GM23248 (cell line): ENCODE measurements at regions not wholly inside any gene's neighbourhood (a gene's known extent, or its start where the extent isn't known, plus 50 kb on each side); places are given as distances from the start of the nearest gene placed in this dataset.

ENCODE experiments used
- DNase-seq: peaks from one replicate; pipeline ENCODE4 v3.0.0-alpha.2; 2015
- H2AFZ ChIP-seq: fragments of 200-600 bp; sonication (generic); 2 replicates; pipeline ENCODE4 v1.6.1; 2016; ENCODE audit warnings: antibody characterized with exemption
- H3F3A ChIP-seq: fragments of 200-600 bp; sonication (generic); 2 replicates; pipeline ENCODE4 v1.6.1; 2016; ENCODE audit warnings: mild to moderate bottlenecking, antibody characterized with exemption, mixed run types; ENCODE audit not compliant: insufficient read depth
- H3K27ac ChIP-seq: fragments of 200-600 bp; sonication (generic); 2 replicates; pipeline ENCODE4 v1.5.1; 2016; ENCODE audit warnings: mild to moderate bottlenecking
- H3K27me3 ChIP-seq: fragments of 200-600 bp; sonication (generic); replicated peaks from 2 replicates; pipeline ENCODE4 v1.6.1; 2016; ENCODE audit warnings: mild to moderate bottlenecking; ENCODE audit not compliant: insufficient read depth
- H3K36me3 ChIP-seq: fragments of 200-600 bp; sonication (generic); 2 replicates; pipeline ENCODE4 v1.6.1; 2016; ENCODE audit warnings: low read depth, mild to moderate bottlenecking
- H3K4me1 ChIP-seq: fragments of 200-600 bp; sonication (generic); 2 replicates; pipeline ENCODE4 v1.6.1; 2016; ENCODE audit warnings: mild to moderate bottlenecking; ENCODE audit not compliant: insufficient read depth
- H3K4me2 ChIP-seq: fragments of 200-600 bp; sonication (generic); one replicate; pipeline ENCODE4 v1.6.1; 2016; ENCODE audit warnings: mild to moderate bottlenecking; ENCODE audit not compliant: unreplicated experiment
- H3K4me3 ChIP-seq: fragments of 200-600 bp; sonication (generic); 2 replicates; pipeline ENCODE4 v1.5.1; 2016; ENCODE audit warnings: mild to moderate bottlenecking
- H3K79me2 ChIP-seq: fragments of 200-600 bp; sonication (generic); 2 replicates; pipeline ENCODE4 v1.6.1; 2016; ENCODE audit warnings: mild to moderate bottlenecking; ENCODE audit not compliant: insufficient read depth
- H3K9ac ChIP-seq: fragments of 200-600 bp; sonication (generic); 2 replicates; pipeline ENCODE4 v1.6.1; 2016; ENCODE audit warnings: mild to moderate bottlenecking
- H3K9me2 ChIP-seq: fragments of 200-600 bp; sonication (generic); 2 replicates; pipeline ENCODE4 v1.6.1; 2016; ENCODE audit warnings: mixed run types, mild to moderate bottlenecking, moderate library complexity; ENCODE audit not compliant: insufficient read depth
- H3K9me3 ChIP-seq: fragments of 200-600 bp; sonication (generic); one replicate; pipeline ENCODE4 v1.6.1; 2017; ENCODE audit warnings: low read depth
- H4K20me1 ChIP-seq: fragments of 200-600 bp; sonication (generic); 2 replicates; pipeline ENCODE4 v1.6.0; 2016; ENCODE audit not compliant: insufficient read depth
- EZH2 ChIP-seq: fragments of 200-600 bp; sonication (generic); IDR thresholded peaks from 2 replicates; pipeline ENCODE4 v1.6.1; 2018; ENCODE audit warnings: antibody characterized with exemption, mild to moderate bottlenecking; ENCODE audit not compliant: insufficient read depth, poor library complexity, severe bottlenecking
- EZH2phosphoT487 ChIP-seq: fragments of 200-600 bp; sonication (generic); IDR thresholded peaks from 2 replicates; pipeline ENCODE4 v1.6.1; 2018; ENCODE audit warnings: antibody characterized with exemption, moderate library complexity, mild to moderate bottlenecking, low read depth; ENCODE audit not compliant: insufficient read depth
- WGBS, 2 experiments: methylation state at CpG; one replicate each; pipeline ENCODE4 v1.1.6; 2015 to 2017; ENCODE audit warnings: low lambda C conversion rate in 2 of 2, low coverage in 1 of 2; ENCODE audit errors: missing lambda C conversion rate in 2 of 2; 5-methylcytosine and 5-hydroxymethylcytosine counted together
- in situ Hi-C: fragments of 300-500 bp; cut with MboI; formaldehyde crosslinking; loops from 2 replicates; pipeline ENCODE4 v1.15.0; 2020

DNA sequence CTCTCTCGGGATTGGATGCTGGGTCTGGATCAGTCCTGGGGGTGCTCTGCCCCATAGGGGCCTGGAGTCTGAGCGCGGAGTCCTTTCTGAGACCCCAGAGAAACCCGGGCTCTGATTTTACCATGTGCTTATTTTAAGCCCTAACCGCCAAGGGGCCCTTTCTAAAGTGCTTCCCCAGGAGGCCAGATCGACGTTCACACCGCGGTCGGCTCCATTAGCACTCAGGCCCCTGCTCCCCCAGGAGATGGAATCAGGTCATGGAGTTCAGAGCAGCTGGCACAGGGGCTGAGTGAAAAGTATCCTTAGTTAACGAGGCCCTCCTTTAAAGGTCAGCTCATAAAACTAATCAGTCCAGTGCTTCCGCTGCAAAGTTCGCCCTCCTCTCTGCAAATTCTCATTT lies 159.4 kb upstream of the COBL start:
- 60 to 61% methylated on average over 12 to 13 of the region's 13 CpGs for WGBS, 2 experiments
- no peaks in the 10 kb centered on the region for H3K79me2 ChIP-seq

DNA sequence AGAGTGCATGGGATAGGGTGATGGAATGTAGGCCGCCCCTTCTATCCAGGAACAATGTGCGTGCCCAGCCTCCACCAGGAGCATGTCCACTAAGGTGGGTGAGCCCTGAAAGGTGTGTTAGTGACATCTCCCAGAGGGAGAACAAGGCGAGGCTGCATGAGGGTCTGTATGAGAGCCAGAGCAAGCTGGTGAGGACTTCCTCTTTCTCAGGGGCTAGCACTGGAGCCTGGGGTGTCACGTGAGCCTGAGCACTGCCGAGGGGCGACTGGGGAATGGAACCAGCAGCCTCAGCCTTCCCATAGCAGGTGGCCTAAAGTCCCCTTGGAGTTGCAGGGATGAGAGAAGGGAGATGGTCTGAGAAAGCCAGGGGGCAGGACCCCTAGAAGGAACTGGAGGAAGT lies 156.3 kb upstream of the COBL start:
- WGBS, 2 experiments = 6 to 15% methylated on average over 5 to 6 of the region's 6 CpGs
- Histone ChIP-seq H3K36me3 (no peaks in the 10 kb centered on the region), H3K27ac (no peak overlapping the region), H2AFZ (no peak overlapping the region), H4K20me1 (no peaks in the 10 kb centered on the region), H3K4me3 (no peak overlapping the region), H3K9ac (no peak overlapping the region), H3K79me2 (no peaks in the 10 kb centered on the region), H3K9me3 (no peaks in the 10 kb centered on the region), H3K4me1 (no peaks in the 10 kb centered on the region), H3K4me2 (no peak overlapping the region), H3K9me2 (no peaks in the 10 kb centered on the region), H3K27me3 (no peaks in the 10 kb centered on the region), H3F3A (no peaks in the 10 kb centered on the region)
- TF ChIP-seq EZH2 (no peak), EZH2phosphoT487 (no peak)
- DNase-seq = no peak
- in situ Hi-C loops = no loop called here

More for the DNA sequence above, 159.4 kb upstream of the COBL start:
- Histone ChIP-seq H3K36me3 (no peaks in the 10 kb centered on the region), H3K4me3 (no peak overlapping the region), H3K27ac (no peak overlapping the region), H2AFZ (no peak overlapping the region), H3K4me1 (no peaks in the 10 kb centered on the region), H4K20me1 (no peaks in the 10 kb centered on the region), H3K4me2 (no peak overlapping the region), H3K27me3 (no peaks in the 10 kb centered on the region), H3K9me2 (no peaks in the 10 kb centered on the region), H3K9me3 (no peaks in the 10 kb centered on the region), H3F3A (no peaks in the 10 kb centered on the region), H3K9ac (no peak overlapping the region)
- no peak for TF ChIP-seq EZH2phosphoT487
- TF ChIP-seq EZH2 = no peak
- in situ Hi-C loops = no loop called here
- no peak for DNase-seq

DNA sequence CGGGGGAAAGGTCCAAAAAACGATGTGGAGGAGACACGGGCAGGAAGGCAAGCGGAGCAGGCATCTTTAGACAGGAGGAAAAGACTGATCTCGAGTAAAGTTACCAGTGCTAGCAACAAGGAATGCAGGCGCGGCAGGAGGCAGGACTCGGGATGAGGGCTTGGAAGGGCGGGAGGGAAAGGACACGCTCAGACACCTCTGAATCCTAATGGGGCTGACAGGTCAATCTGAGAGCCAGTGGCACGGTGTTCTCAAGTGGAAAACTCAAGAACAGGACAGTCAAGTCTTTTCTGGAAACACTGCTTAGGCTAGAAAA lies 155.3 kb upstream of the COBL start:
- Histone ChIP-seq H4K20me1 (no peaks in the 10 kb centered on the region), H2AFZ (no peak overlapping the region), H3F3A (no peaks in the 10 kb centered on the region), H3K36me3 (no peaks in the 10 kb centered on the region), H3K9ac (no peak overlapping the region), H3K27ac (no peak overlapping the region), H3K9me2 (no peaks in the 10 kb centered on the region), H3K9me3 (no peaks in the 10 kb centered on the region), H3K4me3 (no peak overlapping the region), H3K4me2 (no peak overlapping the region), H3K4me1 (no peaks in the 10 kb centered on the region), H3K27me3 (no peaks in the 10 kb centered on the region), H3K79me2 (no peaks in the 10 kb centered on the region)
- in situ Hi-C loops = no loop called here
- TF ChIP-seq EZH2phosphoT487 (no peak), EZH2 (no peak)
- no peak for DNase-seq
- WGBS, 2 experiments = 2 to 6% methylated on average over 11 of the region's 11 CpGs

DNA sequence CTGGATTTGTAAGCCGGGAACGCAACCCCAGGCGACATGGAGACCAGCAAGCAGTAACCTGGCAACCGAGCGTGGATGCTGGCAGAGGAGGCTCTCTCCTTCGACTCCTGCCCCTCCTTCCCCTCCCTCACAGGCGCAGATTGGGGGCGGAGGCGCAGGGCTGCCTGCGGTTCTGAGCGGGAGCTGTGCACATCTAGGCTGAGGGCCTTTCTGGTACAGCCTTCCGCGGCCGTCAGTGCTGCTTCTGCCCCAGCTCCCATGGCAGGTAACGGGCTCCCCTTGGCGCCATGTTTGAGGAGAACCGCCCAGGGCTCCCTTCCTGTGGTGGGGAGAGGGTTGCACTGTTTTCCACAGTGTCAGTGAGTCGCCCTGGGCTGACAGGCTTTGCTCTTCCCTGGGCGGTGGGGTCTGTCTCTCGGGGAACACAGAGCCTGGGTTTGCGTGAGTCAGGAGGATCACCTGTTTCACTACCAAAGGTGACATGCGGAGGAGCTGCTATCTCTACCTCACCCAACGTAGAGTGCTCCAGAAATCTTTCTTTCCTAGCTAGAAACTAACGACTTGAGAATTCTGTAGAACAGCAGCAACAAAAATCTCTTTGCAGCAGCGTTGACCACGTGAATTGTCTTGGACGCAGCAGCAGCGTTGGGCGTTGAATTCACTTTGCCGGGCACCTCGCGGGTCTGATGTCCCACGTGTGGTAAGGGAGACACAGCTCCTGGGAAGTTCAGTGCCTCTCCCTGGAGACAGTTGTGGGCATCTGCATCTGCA lies 154.8 kb upstream of the COBL start:
- Histone ChIP-seq H3K4me2 (no peak overlapping the region), H3K9ac (no peak overlapping the region), H3K9me2 (no peaks in the 10 kb centered on the region), H3K27ac (no peak overlapping the region), H3K4me3 (no peak overlapping the region), H4K20me1 (no peaks in the 10 kb centered on the region), H3K79me2 (no peaks in the 10 kb centered on the region), H2AFZ (no peak overlapping the region), H3K9me3 (no peaks in the 10 kb centered on the region), H3K36me3 (no peaks in the 10 kb centered on the region), H3F3A (no peaks in the 10 kb centered on the region), H3K4me1 (no peaks in the 10 kb centered on the region), H3K27me3 (no peaks in the 10 kb centered on the region)
- TF ChIP-seq EZH2 (no peak), EZH2phosphoT487 (no peak)
- WGBS, 2 experiments = 4% methylated on average over 32 to 33 of the region's 33 CpGs
- no peak for DNase-seq
- in situ Hi-C loops = no loop called here
